ENCODE measurements at regions not wholly inside any gene's neighbourhood (a gene's known extent, or its start where the extent isn't known, plus 50 kb on each side); places are given as distances from the start of the nearest gene placed in this dataset.

DNA sequence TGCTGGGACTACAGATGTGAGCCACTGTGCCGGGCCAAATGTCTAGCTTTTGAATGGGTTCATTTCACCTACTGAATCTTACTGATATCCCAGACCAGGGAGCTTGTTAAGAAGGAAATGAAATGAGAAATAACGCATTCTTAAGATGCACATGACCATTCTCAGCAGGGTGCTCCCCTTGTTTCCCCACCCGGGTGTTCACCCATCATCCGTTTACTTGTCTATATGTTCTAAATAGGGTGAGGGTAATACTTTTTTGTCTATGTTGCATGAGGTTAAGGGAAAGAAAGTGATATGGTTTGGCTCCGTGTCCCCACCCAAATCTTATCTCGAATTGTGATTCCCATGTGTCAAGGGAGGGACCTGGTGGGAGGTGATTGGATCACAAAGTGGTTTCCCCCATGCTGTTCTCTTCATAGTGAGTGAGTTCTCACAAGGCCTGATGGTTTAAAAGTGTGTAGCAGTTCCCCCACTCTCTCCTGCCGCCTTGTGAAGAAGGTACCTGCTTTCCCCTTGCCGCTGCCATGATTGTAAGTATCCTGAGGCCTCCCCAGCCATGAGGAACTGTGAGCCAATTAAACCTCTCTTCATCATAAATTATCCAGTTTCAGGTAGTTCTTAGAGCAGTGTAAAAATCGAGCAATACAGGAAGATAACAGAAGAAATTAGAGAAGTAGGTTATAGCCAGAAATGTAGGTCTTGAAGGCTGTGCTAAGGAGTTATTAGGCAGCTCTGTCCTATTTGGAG lies 129.1 kb downstream of the DDX1 start:
- DNase-seq: no peak

DNA sequence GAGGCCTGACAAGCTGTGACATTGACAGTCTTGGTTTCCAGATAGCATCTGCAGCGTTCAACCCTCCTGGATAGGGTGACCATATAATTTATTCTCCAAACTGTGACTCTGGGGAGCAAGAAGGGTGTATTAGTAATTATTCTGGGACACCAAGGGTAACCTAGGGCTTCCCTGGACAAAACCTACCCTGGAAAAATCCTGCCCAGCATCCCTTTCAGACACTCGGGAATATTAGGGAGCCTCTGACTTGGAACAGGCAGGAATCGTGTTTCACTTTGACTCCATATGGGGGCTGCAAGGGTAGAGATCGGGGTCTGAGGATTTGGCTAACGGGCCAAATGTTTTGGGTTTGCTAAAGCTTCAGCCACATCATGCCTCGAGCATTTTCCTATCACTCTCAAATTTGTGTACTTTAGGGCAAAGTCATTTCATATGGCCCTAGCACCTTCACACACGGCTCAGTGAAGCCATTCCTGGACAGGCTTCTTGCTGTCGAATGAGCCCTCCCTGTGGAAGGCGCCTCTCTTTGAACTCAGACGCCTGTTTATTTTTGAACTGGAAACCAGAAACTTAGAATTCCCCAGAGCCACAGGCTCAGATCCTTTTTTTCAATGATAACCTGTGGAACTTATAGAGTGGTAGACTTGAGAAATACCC lies 129.9 kb downstream of the DDX1 start:
- no peak for DNase-seq

DNA sequence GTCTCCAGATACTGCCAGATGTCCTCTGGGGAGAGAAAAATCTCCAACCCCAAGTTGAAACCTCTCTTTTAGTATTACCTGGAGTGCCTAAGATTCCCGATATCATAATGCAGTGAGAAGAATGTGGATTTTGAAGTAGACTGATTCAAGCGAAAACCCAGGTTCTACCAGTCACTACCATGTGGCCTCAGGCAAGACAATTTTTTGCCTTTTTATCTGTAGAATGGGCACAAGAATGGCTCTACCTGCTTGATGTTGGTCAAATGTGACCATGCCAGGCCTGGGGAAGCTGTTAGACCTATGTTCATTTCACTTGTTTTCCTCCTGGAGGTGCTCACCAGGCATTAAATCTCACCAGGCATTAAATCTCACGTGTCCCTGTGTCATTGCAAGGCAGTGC lies 131.3 kb downstream of the DDX1 start:
- no peak for DNase-seq

DNA sequence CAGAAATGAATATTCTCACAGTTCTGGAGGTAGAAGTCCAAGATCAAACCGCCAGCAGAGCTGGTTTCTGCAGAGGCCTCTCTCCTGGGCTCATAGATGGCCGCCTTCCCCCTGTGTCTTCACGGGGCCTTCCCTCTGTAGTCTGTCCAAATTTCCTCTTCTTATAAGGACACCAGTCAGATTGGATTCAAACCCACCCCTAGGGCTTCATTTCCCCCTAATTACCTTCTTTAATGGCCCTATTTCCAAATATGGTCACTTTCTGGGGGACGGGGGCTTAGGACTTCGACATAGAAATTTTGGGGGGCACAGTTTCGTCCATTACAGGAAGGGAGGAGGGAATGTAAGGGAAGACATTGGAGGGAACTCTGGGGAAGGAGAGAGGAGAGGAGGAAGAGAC lies 132.6 kb downstream of the DDX1 start:
- no peak for DNase-seq

DNA sequence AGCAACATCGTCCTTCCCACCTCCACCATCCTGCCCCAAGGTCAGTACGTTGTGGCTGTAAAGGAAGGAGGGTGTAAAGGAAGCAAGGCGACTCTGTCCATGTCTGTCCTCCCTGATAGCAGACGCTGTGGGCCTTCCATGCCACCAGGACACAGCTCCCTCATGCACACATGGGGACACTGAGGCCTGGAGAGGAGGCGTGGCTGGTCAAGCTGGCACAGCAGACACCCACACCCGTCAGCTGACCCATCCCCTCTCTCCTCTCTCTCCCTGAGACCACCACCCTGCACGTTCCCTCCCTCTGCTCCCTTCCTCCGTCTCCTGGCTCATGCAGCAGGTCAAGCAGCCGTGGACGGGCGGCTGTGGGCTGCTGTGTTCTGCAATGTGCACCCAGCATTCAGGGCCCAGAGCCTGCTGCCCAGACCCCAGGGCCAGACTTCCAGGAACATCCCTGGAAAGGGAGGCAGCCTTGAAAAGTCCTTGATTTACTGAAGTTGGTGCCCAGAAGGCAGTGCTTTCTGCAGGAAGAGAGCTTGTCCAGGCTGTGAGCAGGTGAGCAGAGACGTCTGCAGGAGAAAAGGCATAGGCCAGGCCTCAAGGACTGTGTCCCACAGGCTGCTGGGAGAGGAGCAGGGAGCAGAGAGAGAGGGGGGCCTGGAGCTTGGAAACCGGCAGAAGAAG lies 133.6 kb downstream of the DDX1 start:
- no peak for DNase-seq

DNA sequence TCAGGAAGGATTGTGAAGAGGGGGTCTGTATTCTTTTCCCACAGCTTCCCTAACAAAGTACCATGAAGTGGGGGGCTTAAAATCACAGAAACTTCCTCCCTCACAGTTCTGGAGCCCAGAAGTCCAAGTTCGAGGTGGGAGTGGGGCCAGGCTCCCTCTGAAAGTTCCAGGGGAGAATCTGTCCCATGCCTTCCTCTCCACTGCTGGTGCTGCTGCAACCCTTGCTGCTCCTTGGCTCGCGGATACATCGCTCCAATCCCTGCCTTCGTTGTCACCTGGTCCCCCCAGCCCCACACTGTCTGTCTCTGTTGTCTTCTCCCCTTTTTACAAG lies 134.1 kb downstream of the DDX1 start:
- DNase-seq: no peak

DNA sequence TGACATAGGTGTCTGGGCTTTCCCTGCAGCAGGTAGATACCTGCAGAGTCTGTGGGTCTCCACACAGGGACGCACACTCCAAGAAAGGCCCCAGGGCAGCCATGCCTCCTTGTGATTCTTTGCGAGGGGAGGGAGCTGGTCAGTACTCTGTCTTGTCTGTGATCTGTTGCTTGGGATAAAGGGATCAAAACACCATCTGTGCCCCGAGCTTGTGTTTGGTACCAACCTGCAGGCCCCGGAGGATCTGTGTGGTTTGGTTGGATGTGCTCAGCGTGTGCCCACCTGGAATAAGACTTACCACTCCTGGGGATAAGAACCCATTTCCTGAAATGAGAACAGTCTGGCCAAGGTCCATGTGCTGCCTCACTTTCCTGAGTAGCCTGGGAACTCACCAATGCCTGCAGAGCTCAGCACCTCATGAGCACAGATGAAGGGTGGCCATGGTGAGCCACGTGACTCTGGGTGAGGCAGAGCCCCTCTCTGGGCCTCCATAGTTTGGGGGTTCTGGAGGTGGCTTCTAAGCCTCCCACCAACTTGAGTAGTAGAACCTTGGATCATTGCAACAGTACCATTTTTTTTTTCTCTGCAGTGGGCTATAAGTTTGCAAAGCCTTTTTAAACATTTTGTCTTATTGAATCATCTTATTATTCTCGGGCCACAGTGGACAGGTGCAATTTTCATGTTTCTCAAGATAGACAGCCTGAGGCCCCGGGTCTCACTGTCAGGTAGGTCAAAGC lies 134.8 kb downstream of the DDX1 start:
- DNase-seq: no peak

DNA sequence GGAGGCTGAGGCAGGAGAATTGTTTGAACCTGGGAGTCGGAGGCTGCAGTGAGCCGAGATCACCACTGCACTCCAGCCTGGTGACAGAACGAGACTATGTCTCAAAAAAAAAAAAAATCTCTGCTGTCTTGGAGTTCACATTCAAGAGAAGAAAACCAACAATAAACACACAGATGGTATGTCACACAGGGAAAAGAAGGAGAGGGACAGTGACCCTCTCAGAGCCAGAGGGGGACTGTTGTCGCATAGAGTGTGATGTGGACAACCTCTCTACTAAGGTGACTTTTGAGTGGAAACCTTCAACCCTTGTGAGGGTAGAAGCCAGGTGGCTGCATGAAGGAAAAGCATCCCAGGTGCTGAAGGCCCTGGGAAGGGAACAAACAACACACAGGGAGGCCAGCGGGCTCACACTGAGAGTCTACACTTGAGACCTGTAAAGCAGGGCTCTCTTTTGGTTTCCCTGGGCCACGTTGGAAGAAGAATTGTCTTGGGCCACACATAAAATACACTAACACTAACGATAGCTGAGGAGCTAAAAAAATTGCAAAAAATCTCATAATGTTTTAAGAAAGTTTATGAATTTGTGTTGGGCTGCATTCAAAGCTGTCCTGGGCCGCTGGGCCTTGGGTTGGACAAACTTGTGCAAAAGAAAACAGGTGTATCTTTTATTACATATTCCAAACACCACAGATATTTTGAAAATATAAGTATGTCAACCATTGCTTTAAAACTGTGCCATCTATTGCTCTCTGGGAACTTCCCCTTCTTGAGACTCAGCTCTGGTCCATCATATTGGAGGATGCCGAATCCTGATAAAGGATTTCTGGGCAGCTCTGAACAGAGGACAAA lies 136.0 kb downstream of the DDX1 start:
- no peak for DNase-seq

DNA sequence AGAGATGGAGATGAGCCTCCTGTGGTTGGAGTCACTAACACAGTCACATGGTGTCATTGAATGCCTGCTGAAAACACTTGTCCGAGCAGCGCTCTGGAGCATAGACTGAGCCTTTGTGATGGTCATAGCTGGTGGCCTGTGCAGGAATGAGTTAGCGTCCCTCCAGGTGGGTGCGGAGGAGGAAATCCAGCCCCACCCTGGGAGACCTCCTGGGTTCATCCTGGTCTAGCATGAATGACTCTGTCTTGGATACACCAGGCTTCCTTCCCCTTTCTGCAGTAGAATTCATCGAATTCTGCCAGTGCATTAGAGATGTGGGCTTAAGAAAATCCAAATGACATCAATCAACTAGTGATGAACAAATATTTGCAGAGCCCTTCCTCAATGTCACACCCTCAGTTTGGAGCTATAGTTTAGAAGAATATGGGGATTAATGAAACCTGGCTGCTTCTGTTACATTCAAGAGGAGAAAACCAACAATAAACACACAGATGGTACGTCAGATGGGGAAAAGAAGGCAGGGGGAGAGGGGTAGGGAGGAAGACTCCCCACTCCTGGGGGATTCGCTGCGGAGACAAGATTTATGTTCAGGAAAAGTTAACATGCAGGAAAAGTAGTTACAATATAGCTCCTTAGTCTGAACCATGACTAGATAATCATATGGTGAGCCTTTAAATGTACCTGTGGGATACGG lies 136.7 kb downstream of the DDX1 start:
- DNase-seq: no peak

DNA sequence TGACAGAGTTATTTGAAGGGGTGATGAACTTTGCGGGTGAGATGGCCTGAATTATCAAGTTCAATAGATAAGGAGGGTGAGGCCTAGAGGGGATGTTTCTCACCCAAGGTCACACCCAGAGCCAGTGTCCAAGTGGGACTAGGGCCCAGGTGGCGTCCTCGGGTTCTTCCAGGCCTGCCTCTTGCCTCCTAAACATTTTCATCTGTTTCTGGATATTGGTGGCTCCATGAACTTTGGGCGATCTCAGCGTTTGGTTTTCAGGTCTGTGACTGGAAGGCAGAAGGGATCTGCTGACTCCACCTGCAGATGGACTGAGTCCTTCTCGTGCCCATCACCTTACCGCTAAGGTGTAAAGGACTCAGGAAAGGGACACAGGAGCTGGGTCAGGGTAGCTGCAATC lies 137.3 kb downstream of the DDX1 start:
- no peak for DNase-seq

DNA sequence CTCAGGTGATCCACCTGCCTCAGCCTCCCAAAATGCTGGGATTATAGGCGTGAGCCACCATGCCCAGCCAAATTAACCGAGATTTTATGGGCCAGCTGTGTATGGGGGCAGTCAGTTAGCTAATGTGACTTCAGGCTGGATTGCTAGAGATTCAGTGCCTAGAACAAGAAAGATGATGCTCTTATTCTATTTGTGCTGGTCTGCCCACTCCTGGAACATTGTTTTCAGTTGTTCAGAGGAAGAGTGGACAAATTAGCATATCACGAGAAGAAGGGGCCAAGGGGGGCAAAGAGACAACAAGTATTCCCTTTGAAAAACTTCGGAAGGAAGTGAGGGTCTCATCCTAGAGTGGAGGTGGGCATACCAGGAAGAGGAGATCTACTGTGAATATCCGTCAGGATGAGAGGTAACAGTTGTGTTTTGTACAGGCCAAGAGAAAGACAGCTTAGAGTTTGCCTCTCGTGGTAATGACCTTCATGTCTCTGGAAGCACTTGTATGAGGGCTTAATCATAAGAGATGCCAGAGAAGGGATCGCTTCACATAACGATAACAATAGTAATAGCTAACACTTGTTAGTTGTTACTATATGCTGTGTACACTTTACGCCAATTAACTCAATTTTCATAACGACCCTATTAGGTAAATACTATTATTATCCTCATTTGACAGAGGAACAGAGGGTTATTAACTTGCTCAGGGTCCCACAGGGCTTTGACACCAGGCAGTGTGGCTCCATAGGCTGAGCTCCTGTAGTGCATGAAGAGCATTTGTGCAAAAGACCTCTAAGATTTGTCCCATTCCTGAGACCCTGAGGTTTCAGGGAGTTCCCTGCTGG lies 138.3 kb downstream of the DDX1 start:
- DNase-seq: no peak

DNA sequence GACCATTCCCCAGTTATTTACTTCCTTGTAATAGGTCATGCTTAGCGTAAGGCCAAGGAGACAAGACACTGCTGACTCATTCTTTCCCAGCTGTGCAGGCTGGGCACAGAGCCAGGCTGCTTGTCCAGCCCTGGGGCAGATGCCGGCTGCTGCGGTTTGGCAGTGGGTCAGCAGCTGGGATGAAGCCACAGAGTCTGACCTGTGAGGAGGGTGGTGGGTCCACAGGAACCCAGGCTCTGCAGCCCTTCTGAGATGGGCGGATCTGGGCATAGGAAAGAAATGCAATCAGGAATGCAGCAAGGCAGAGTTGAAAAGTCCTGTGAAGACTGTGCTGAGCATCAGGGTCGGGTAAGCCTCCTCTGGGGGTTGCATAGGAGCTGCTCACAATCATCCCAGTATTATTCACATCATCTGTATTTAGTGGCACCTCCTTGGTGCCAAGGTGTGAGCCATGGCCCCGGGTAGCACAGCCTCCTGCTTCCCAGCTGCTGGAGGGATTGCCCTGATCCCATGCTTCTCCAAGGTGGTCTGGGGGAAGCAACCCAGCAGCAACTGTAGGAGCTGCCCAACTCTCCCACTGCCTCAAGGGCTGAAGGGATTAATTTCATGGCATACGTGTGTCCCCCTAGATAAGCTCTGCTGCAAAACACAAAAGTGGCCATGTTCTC lies 139.0 kb downstream of the DDX1 start:
- no peak for DNase-seq

DNA sequence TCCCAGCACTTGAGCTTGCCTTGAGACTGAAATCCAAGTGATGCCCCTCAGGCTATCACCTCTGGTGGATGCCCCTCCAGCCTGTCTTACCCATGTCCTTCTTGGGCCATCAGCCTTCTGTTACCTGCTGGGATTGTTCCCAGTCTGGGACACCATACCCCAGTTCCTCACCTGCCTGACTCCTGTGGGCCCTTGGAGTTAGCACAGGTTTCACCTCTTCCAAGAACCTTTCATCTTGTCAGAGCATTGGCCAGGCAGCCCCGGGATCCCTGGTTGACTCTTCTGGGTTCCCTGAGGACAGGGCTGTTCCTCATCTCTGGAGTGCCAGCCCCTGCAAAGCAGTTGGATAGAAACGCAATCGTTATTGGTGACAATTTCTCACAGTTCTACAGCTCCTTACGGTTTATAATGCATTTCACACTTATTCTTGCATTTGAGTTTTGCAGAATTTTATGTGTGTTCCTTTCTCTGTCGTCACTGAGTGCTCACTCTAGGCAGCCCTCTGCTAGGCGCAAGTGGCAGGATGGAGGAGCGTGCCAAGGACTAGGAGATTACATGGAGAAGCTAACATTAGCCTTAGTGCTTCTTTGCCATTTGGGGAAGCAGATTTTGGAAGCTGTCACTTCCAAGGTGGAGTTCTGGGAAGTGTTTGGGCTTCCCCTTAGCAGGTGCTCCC lies 139.7 kb downstream of the DDX1 start:
- no peak for DNase-seq

DNA sequence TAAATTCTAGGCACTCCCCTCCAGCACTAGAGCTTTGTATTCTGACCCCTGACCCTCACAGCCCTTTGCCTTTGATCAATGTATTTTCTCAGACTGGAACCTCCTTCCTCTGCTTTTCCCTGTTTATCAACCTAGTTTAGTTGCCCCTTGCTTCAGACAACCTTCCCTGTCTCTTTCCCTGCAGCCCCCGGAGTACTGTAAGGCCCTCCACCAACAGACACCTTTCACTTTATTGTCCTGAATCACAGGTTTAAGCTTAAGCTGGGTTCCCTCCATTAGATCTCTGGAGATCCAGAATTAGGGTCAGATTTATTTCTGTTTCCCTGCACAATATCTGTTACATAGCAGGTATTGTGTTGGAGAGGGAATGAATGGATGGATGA lies 140.2 kb downstream of the DDX1 start:
- DNase-seq: no peak

DNA sequence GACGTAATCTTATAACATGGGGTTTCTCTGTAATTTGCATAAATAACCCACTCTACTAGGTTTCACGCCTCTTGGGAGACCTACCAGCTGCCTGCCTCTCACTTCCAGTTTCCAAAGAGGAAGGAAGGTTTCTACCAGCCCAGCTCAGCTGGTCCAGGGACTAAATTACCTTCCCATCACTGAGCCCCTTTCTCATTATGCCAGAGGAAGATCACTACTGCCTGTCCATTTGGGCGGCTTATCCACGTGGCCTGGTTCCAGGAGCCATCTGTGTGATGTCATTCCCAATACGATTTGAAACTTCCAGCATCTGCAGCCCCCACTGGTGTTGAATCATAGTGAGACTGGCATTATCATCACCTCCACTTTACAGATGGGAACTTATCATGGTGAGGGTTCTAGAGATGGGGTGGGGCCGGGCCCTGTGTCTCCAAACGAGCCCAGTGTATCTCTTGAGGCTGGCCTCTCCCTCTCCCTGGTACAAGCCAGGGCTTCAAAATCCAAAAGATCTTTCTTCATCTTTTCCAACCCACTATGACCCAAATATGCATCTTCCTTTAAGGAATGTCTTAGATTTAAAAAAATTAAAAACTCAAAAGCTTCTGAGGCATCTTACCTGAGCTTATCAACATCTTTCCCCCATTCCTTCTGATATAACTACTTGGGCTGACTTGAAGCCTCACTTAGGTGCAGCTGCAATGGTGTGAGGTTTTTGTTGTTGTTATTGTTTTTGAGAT lies 140.8 kb downstream of the DDX1 start:
- DNase-seq: no peak

DNA sequence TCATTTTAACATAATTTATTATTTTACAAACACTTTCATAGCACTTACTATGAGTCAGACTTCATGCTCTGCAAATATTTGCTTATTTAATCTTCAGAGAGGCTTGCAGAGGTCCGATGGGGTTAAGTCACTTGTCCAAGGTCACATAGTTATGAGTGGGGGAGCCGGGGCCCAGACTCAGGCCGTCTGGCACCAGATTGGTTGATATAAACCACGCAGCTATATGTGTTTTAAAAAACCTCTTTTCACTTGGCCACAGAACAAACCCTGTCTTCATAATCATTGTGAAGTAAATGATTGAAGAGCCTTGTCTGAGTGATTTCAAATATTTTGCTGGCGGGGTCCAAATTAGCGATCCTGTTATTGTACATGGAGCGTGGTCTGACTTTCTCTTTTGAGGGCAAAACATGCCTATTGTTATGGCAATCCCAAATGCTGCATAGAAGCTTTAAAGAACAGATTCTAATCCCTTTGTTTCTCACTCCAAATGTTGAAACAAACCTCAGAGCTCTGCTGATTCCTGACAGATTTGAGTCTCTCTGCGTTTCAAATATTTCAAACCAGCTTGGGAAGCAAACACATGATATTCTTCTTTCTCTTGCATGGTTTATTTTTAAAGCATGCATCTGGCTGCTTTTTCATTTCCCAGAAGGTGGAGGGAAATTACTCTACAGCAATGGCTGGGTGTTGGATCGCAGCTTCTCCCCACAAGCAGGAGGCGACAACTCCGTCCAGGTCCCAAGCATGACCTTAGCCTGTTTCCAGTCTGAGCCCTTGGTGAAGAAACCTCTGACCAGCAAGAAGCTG lies 142.4 kb downstream of the DDX1 start:
- no peak for DNase-seq

DNA sequence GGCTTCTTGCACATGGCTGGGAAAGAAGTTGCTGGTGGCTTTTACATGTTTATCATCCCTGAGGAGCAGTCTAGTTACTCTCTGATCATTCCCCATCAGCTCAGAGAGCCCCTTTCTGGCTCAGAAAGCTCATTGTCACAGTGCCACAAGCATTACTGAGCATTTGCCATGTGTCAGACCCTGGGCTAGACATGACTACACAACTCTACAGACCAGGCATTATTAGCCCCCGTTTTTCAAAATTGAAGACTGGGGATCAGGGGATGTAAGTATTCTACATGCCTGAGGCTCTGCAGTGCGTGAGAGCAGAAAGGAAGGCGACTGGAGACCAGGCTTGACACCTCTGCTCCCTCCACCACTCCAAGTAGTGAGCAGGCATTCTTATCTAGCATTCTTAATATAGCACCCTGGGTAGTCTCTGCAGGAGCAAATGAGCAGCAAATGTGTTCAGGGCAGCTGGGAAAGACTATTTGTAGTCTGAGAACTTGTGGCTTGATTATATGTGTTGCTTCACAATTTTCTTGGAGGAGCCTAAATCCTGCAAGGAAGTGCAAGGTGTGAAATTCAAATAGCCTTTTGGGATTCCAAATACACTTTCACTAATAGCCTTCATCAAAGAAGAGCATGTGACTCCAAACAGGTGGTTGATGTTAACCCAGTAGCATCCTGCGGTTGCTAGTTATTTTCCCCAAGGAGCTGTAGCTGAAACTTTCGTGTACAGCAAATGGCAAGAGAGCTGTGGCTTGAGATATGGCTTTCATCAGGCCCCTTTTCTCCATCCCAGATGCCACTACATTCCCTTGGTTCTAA lies 143.2 kb downstream of the DDX1 start:
- no peak for DNase-seq

All from NCI-H2171 treated with DMSO at 0.1 percent for 48 hours (cell line).